A673 (cell line): ENCODE measurements at regions not wholly inside any gene's neighbourhood (a gene's known extent, or its start where the extent isn't known, plus 50 kb on each side); places are given as distances from the start of the nearest gene placed in this dataset.

Experiments
- BruUV-seq: library from RNA; stranded (reverse); fragments of 400-500 nt; replicated peaks from 2 replicates; lab custom pipeline; 2021; lab: Mats Ljungman, UMichigan
- CTCF ChIA-PET: fragments of 300-600 bp; sonication (Branson Sonifier 250); formaldehyde crosslinking; loops from one replicate; lab custom pipeline; 2022; ENCODE audit warnings: antibody characterized with exemption; lab: Charles Lee
- POLR2A ChIA-PET: fragments of 300-600 bp; sonication (Branson Sonifier 250); formaldehyde crosslinking; loops from one replicate; lab custom pipeline; 2022; ENCODE audit warnings: antibody characterized with exemption; ENCODE audit not compliant: low non-redundant PET; lab: Charles Lee
- DNase-seq: peaks from one replicate; pipeline ENCODE4 v3.0.0-alpha.2; 2015; ENCODE audit warnings: low spot score
- H3K27ac ChIP-seq: fragments of 200-600 bp; sonication (generic); 2 replicates; pipeline ENCODE4 v1.5.1; 2016; ENCODE audit warnings: mixed run types, low read depth, mild to moderate bottlenecking, mixed read lengths, antibody characterized with exemption, low read length; ENCODE audit not compliant: poor library complexity, severe bottlenecking
- H3K27me3 ChIP-seq: fragments of 200-600 bp; sonication (generic); replicated peaks from 2 replicates; pipeline ENCODE4 v1.6.1; 2017; ENCODE audit warnings: mixed run types, low read depth, mild to moderate bottlenecking, mixed read lengths, antibody characterized with exemption, low read length; ENCODE audit not compliant: insufficient read depth, poor library complexity
- H3K36me3 ChIP-seq: fragments of 200-600 bp; sonication (generic); 2 replicates; pipeline ENCODE4 v1.6.1; 2016; ENCODE audit warnings: mixed run types, mild to moderate bottlenecking, mixed read lengths, antibody characterized with exemption, low read length; ENCODE audit not compliant: insufficient read depth, poor library complexity, severe bottlenecking
- H3K4me1 ChIP-seq: fragments of 200-600 bp; sonication (generic); 2 replicates; pipeline ENCODE4 v1.6.1; 2017; ENCODE audit warnings: mixed run types, mild to moderate bottlenecking, mixed read lengths, antibody characterized with exemption, low read length; ENCODE audit not compliant: insufficient read depth, poor library complexity, severe bottlenecking
- H3K4me3 ChIP-seq: fragments of 200-600 bp; sonication (generic); 2 replicates; pipeline ENCODE4 v1.5.1; 2016; ENCODE audit warnings: low read depth, mixed run types, mild to moderate bottlenecking, mixed read lengths, low read length; ENCODE audit not compliant: poor library complexity, severe bottlenecking
- H3K9me3 ChIP-seq: fragments of 200-600 bp; sonication (generic); 2 replicates; pipeline ENCODE4 v1.6.1; 2016; ENCODE audit warnings: mixed run types, low read depth, mild to moderate bottlenecking, mixed read lengths, antibody characterized with exemption, low read length; ENCODE audit not compliant: poor library complexity, severe bottlenecking
- CTCF ChIP-seq: fragments of 300-800, 200-600 bp; sonication (generic); conservative IDR thresholded peaks from 2 replicates; pipeline ENCODE4 v1.5.1; 2017; ENCODE audit warnings: low read depth, mild to moderate bottlenecking, antibody characterized with exemption, low read length, moderate library complexity, mixed read lengths
- EZH2 ChIP-seq: fragments of 200-600 bp; sonication (generic); IDR thresholded peaks from 2 replicates; pipeline ENCODE4 v1.6.1; 2017; ENCODE audit warnings: borderline replicate concordance, low read depth, mild to moderate bottlenecking, mixed read lengths, antibody characterized with exemption, low read length; ENCODE audit not compliant: poor library complexity, severe bottlenecking
- intact Hi-C: fragments of 100-400 bp; cut with micrococcal nuclease; formaldehyde crosslinking; loops from one replicate; pipeline ENCODE4 v1.10.0; 2022; ENCODE audit not compliant: unreplicated experiment

GRCh38 chr2:39858677-39859076 lies 79.6 kb upstream of the THUMPD2 start:
- ChIA-PET POLR2A (no interaction called here), CTCF (no interaction called here)
- Histone ChIP-seq H3K4me3 (no peak overlapping the region), H3K36me3 (no peaks in the 10 kb centered on the region), H3K4me1 (no peaks in the 10 kb centered on the region), H3K9me3 (no peaks in the 10 kb centered on the region), H3K27ac (no peak overlapping the region), H3K27me3 (no peaks in the 10 kb centered on the region)
- intact Hi-C loops: no loop called here
- no TSS peak for BruUV-seq
- TF ChIP-seq EZH2: no peak
- TF ChIP-seq CTCF: no peak
- DNase-seq: no peak

GRCh38 chr2:39855856-39856255 lies 76.8 kb upstream of the THUMPD2 start:
- POLR2A ChIA-PET: no interaction called here
- Histone ChIP-seq H3K9me3 (no peaks in the 10 kb centered on the region), H3K27me3 (no peaks in the 10 kb centered on the region), H3K4me3 (no peak overlapping the region), H3K36me3 (no peaks in the 10 kb centered on the region), H3K4me1 (peaks cover 5% of the 10 kb centered on the region), H3K27ac (no peak overlapping the region)
- intact Hi-C loops: no loop called here
- no TSS peak for BruUV-seq
- CTCF ChIA-PET: no interaction called here
- no peak for DNase-seq
- TF ChIP-seq EZH2 (no peak), CTCF (no peak)

- intact Hi-C loops: no loop called here
- ChIA-PET POLR2A (no interaction called here), CTCF (no interaction called here)
- H3K36me3 ChIP-seq: no peaks in the 10 kb centered on the region
- H3K9me3 ChIP-seq: no peaks in the 10 kb centered on the region
- no peak for TF ChIP-seq CTCF
- TF ChIP-seq EZH2: no peak
- H3K27ac ChIP-seq: no peak overlapping the region
- no peak for DNase-seq
- no peaks in the 10 kb centered on the region for H3K27me3 ChIP-seq
- no TSS peak for BruUV-seq
- no peak overlapping the region for H3K4me3 ChIP-seq
- H3K4me1 ChIP-seq: peaks cover 5% of the 10 kb centered on the region
Observed at GRCh38 chr2:39854771-39855170, 75.7 kb upstream of the THUMPD2 start.
